Parathyroid adenoma (tissue), 2 donors: ENCODE measurements at regions not wholly inside any gene's neighbourhood (a gene's known extent, or its start where the extent isn't known, plus 50 kb on each side); places are given as distances from the start of the nearest gene placed in this dataset.

Experiments
- H2AFZ ChIP-seq: fragments of 300-600 bp; sonication (generic); one replicate; pipeline ENCODE4 v1.7.0; 2017; ENCODE audit warnings: antibody characterized with exemption, mild to moderate bottlenecking
- H3K27ac ChIP-seq: fragments of 300-600 bp; sonication (generic); one replicate; pipeline ENCODE4 v1.7.0; 2017
- H3K27me3 ChIP-seq: fragments of 300-600 bp; sonication (generic); one replicate; pipeline ENCODE4 v1.7.0; 2017; ENCODE audit warnings: low read length; ENCODE audit not compliant: control insufficient read depth, insufficient read depth
- H3K36me3 ChIP-seq: fragments of 300-600 bp; sonication (generic); one replicate; pipeline ENCODE4 v1.7.0; 2017; ENCODE audit warnings: low read length; ENCODE audit not compliant: control insufficient read depth, insufficient read depth
- H3K4me1 ChIP-seq: fragments of 300-600 bp; sonication (generic); one replicate; pipeline ENCODE4 v1.7.0; 2017; ENCODE audit warnings: control low read depth
- H3K4me2 ChIP-seq: fragments of 300-600 bp; sonication (generic); one replicate; pipeline ENCODE4 v1.7.0; 2017; ENCODE audit warnings: low read length
- H3K4me3 ChIP-seq: fragments of 300-600 bp; sonication (generic); one replicate; pipeline ENCODE4 v1.7.0; 2017; ENCODE audit warnings: low read depth, low read length
- H3K79me2 ChIP-seq: fragments of 300-600 bp; sonication (generic); one replicate; pipeline ENCODE4 v1.7.0; 2017; ENCODE audit warnings: control low read depth
- H3K9ac ChIP-seq: fragments of 300-600 bp; sonication (generic); one replicate; pipeline ENCODE4 v1.7.0; 2017; ENCODE audit warnings: mild to moderate bottlenecking
- H3K9me3 ChIP-seq: fragments of 300-600 bp; sonication (generic); one replicate; pipeline ENCODE4 v1.7.0; 2017; ENCODE audit warnings: low read length; ENCODE audit not compliant: control insufficient read depth
- TF ChIP-seq, protein P1 (sequence below): fragments of 300-600 bp; sonication (generic); IDR thresholded peaks from one replicate; pipeline ENCODE4 v1.7.0; 2017; ENCODE audit warnings: antibody characterized with exemption, mild to moderate bottlenecking
- donor health status: primary hyperparathyroidism.

DNA sequence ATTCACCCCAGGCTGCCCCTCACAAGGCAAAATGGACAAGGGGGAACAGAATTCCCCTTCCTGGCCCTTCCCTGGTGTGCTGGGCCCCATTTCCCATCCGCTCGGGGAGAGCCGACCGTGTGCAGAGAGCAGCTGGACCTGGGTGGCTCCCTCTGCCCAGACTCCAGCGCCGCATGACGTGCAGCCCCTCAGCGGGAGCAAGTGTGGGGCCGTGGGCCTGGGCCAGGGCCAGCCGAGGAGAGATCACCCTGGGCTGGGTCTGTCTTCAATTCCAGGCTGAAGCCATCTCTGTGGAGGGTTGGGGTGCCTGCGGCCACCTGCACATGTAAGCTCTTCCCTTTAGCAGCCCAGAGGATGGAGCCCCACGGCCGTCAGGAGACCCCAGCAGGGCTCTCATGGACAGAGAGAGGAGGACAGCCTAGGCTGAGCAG, 241.8 kb downstream of the TTLL2 start:
- H3K4me3 ChIP-seq: no peak overlapping the region
- no peaks in the 10 kb centered on the region for H3K36me3 ChIP-seq
- H3K79me2 ChIP-seq: no peaks in the 10 kb centered on the region
- TF ChIP-seq, protein P1, sequence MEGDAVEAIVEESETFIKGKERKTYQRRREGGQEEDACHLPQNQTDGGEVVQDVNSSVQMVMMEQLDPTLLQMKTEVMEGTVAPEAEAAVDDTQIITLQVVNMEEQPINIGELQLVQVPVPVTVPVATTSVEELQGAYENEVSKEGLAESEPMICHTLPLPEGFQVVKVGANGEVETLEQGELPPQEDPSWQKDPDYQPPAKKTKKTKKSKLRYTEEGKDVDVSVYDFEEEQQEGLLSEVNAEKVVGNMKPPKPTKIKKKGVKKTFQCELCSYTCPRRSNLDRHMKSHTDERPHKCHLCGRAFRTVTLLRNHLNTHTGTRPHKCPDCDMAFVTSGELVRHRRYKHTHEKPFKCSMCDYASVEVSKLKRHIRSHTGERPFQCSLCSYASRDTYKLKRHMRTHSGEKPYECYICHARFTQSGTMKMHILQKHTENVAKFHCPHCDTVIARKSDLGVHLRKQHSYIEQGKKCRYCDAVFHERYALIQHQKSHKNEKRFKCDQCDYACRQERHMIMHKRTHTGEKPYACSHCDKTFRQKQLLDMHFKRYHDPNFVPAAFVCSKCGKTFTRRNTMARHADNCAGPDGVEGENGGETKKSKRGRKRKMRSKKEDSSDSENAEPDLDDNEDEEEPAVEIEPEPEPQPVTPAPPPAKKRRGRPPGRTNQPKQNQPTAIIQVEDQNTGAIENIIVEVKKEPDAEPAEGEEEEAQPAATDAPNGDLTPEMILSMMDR: no peak
- no peaks in the 10 kb centered on the region for H3K4me1 ChIP-seq
- no peak overlapping the region for H3K9ac ChIP-seq
- no peak overlapping the region for H3K27ac ChIP-seq
- no peaks in the 10 kb centered on the region for H3K27me3 ChIP-seq
- H3K9me3 ChIP-seq: no peaks in the 10 kb centered on the region
- H3K4me2 ChIP-seq: no peak overlapping the region
- H2AFZ ChIP-seq: no peak overlapping the region

DNA sequence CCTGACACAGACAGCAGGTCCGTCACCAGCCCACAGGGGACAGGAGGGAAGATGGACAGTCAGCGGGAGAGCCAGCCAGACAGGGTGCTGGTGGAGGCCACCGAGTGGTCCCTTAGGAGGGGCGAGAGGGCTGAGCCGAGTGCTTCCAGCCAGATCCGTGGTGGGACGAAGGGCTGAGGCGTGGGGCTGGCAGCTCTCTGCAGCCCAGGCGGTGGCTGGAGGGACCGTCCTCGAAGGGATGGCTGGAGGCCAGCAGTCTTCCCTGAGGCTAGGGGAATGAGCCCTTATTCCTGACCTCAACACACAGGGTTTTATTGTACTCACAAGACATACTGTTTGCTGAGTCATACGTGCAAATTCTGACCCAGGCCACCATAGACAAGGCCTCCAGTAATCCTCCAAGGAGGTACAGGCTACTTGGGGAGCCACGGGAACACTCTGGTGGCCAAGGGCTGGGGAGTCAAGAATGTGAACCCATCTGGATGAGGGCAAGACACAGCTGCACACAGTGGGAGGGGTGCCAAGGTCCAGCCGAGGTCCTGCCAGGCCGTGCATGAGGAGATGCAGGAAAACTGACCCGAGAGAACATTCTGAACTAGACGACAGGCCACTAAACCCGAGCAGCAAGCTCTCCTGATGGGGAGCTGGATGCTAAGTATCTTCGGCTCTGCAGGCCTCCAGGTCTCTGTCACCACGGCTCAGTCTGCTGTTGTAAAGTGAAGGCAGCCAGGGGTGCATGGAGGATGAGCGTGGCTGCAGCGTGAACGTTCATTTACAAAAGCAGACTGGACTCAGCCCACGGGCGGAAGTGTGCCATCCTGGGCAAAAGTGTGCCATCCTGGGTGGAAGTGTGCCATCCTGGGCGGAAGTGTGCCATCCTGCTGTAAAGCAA, 242.5 kb downstream of the TTLL2 start:
- Histone ChIP-seq H3K4me3 (no peak overlapping the region), H3K9ac (no peak overlapping the region), H3K27me3 (no peaks in the 10 kb centered on the region), H3K36me3 (no peaks in the 10 kb centered on the region), H3K4me2 (no peak overlapping the region), H3K79me2 (no peaks in the 10 kb centered on the region), H3K4me1 (no peaks in the 10 kb centered on the region), H2AFZ (no peak overlapping the region), H3K9me3 (no peaks in the 10 kb centered on the region), H3K27ac (no peak overlapping the region)
- TF ChIP-seq, protein P1: no peak

DNA sequence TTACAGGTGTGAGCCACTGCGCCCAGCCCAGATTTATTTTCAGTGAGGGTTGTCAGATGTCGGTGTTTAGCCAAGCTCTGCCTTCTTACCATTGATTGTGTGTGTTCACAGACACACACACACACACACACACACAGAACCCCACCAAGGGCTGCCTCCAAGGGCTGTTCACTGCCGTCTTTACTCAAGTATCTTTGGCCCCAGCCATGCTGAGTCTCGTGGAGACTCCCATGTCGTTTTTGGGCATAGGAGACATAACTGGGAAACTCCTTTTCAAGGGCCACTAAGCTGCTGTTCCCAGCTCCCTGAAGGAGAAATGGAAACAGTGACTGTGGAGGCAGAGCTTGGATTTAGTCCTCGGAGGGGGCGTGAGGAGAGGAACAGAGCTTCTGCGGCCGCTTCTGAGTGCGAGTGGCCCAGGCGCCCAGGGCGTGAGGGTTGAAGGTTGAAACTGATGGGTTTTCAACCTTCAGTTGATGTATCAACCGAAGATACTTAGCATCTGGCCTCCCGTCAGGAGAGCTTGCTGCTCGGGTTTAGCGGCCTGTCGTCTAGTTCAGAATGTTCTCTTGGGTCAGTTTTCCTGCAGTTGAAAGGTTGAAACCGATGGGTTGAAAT, 243.6 kb downstream of the TTLL2 start:
- Histone ChIP-seq H3K79me2 (no peaks in the 10 kb centered on the region), H3K27me3 (no peaks in the 10 kb centered on the region), H3K36me3 (no peaks in the 10 kb centered on the region), H2AFZ (no peak overlapping the region), H3K9me3 (no peaks in the 10 kb centered on the region), H3K4me3 (no peak overlapping the region), H3K4me1 (no peaks in the 10 kb centered on the region), H3K9ac (no peak overlapping the region), H3K4me2 (no peak overlapping the region), H3K27ac (no peak overlapping the region)
- TF ChIP-seq, protein P1: no peak

DNA sequence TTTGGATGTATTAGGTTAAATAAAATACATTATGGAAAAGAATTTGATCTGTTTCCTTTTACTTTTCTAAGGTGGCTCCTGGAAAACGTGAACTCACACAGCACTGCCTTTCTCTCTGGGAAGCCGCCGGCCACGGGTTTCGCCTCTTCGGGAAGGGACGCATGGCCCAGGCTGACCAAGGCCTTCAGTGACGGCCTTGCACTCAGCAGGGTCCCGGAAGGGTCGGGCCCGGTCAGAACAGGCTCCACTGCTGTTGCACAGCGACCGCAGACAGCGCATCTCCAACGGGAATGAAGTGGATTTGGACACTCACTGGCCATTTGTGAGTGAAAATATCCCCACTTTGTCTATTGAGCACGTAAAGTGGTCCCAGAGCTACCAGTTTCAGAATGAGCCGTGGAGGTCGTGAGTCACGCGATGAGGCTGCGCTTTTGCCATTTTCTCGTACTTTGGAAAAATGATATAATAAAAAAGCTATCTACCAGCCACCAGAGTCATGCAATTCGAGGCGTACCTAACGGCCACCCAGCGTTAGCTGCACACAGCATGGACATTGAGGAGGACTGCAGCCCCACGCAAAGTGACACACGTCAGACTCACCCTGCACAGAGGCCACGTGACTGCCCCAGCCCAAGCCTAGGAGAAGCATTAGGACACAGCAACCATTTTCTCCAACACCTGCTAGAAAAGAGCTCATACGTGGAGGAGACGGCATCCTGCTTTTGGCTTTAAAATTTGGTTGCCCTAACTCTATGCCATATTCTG, 244.3 kb downstream of the TTLL2 start:
- no peaks in the 10 kb centered on the region for H3K36me3 ChIP-seq
- H3K4me2 ChIP-seq: no peak overlapping the region
- H3K27me3 ChIP-seq: no peaks in the 10 kb centered on the region
- no peaks in the 10 kb centered on the region for H3K79me2 ChIP-seq
- H3K4me3 ChIP-seq: no peak overlapping the region
- no peaks in the 10 kb centered on the region for H3K9me3 ChIP-seq
- H3K9ac ChIP-seq: no peak overlapping the region
- H3K4me1 ChIP-seq: no peaks in the 10 kb centered on the region
- H3K27ac ChIP-seq: no peak overlapping the region
- TF ChIP-seq, protein P1: no peak
- no peak overlapping the region for H2AFZ ChIP-seq
